ENCODE measurements at regions not wholly inside any gene's neighbourhood (a gene's known extent, or its start where the extent isn't known, plus 50 kb on each side); places are given as distances from the start of the nearest gene placed in this dataset.
A peak's percentile ranks its signal among the peaks of the same experiment; 100 is the strongest.
"Not testable (repeated sequence)": the region's sequence is repeated elsewhere in the genome, so short reads cannot be mapped to it uniquely, and the experiment has no call there.

DNA sequence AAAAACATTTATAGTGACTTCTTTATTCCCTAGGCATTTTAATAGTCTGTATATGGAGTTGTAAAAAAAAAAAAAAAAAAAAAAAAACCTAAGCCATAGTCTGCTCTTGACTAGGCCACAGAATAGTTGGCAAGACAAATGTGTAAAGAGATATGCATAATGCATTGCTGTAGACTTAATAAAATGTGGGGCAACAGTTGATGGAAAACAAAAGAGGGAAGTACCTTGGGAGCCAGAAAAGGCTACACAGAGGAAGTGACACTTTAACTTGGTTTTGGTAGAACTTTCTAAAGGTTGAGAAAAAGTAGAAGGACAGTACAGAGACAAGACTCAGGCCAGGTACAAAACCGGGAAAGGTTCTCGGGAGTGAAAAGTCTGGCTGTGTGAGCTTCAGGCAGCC lies 802.9 kb upstream of the ADAMTS5 start:
- Histone ChIP-seq H3K4me1 (ENCODE audit: control insufficient read depth, insufficient read depth, low read depth, low read length) (no peaks in the 10 kb centered on the region), H3K79me1 (replicated peaks; ENCODE audit: low read length, poor library complexity, severe bottlenecking) (no peaks in the 10 kb centered on the region), H2BK120ac (ENCODE audit: low read depth, low read length) (no peak overlapping the region), H4K8ac (ENCODE audit: low read length) (no peak overlapping the region), H2BK5ac (ENCODE audit: low read depth, low read length, poor library complexity, severe bottlenecking) (no peak overlapping the region), H3K23ac (ENCODE audit: low read length in 2 of 2) (no peak overlapping the region), H2BK12ac (ENCODE audit: low read length in 2 of 2) (no peak overlapping the region), H3K4ac (ENCODE audit: low read depth in 1 of 2, low read length in 2 of 2) (no peak overlapping the region), H3K4me3 (ENCODE audit: insufficient read depth in 1 of 2, low read depth in 1 of 2, low read length in 2 of 2) (no peak overlapping the region), H3K9me3 (ENCODE audit: control insufficient read depth, low read length) (no peaks in the 10 kb centered on the region), H4K91ac (ENCODE audit: low read length) (no peak overlapping the region), H3K27me3 (ENCODE audit: control insufficient read depth in 1 of 2, insufficient read depth in 1 of 2, low read length in 2 of 2) (no peaks in the 10 kb centered on the region), H3K36me3 (ENCODE audit: control insufficient read depth in 1 of 2, insufficient read depth in 2 of 2, low read depth in 1 of 2, low read length in 2 of 2) (no peaks in the 10 kb centered on the region), H2BK15ac (ENCODE audit: low read depth, poor library complexity, severe bottlenecking) (no peak overlapping the region), H3K9ac (ENCODE audit: low read length) (no peak overlapping the region), H3K18ac (ENCODE audit: low read depth in 1 of 2, low read length in 2 of 2) (no peak overlapping the region), H3K14ac (ENCODE audit: low read length in 2 of 2) (no peak overlapping the region), H3K27ac (ENCODE audit: low read length, poor library complexity, severe bottlenecking) (no peak overlapping the region), H3K4me2 (ENCODE audit: low read length, poor library complexity, severe bottlenecking) (no peak overlapping the region), H2AFZ (ENCODE audit: low read depth, low read length) (no peak overlapping the region), H2AK5ac (ENCODE audit: low read length, severe bottlenecking) (no peak overlapping the region)
- WGBS = 100% methylated on average over 2 of the region's 2 CpGs
- no peak for DNase-seq

DNA sequence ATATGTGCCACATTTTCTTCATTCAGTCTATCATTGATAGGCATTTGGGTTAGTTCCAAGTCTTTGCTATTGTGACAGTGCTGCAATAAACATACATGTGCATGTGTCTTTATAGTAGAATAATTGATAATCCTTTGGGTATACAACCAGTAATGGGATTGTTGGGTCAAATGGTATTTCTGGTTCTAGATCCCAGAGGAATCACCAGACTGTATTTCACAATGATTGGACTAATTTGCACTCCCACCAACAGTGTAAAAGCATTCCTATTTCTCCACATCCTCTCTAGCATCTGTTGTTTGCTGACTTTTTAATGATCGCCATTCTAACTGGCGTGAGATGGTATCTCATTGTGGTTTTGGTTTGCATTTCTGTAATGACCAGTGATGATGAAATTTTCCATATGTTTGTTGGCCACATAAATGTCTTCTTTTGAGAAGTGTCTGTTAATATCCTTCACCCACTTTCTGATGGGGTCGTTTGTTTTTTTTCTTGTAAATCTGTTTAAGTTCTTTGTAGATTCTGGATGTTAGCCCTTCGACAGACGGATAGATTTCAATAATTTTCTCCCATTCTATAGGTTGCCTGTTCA lies 801.3 kb upstream of the ADAMTS5 start:
- not testable (repeated sequence) for H2AFZ ChIP-seq (ENCODE audit: low read depth, low read length); H3K27ac ChIP-seq (ENCODE audit: low read length, poor library complexity, severe bottlenecking)
- 67% methylated on average over 3 of the region's 5 CpGs for WGBS

DNA sequence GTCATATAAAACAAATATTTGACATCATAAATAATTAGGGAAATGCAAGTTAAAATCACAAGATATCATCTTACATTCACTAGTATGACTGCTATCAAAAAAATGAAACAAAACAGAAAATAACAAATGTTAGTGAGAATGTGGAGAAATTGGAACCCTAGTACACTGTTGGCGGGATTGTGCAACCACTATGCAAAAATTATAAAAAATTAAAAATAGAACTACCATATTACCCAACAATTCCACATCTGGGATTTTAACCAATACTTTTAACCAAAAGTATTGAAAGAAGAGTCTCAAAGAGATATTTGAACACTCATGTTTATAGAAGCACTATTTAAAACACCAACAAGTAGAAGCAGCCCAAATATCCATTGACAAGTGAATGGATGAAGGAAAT lies 797.2 kb upstream of the ADAMTS5 start:
- Histone ChIP-seq H4K8ac (ENCODE audit: low read length) (no peak overlapping the region), H3K14ac (ENCODE audit: low read length in 2 of 2) (no peak overlapping the region), H2BK12ac (ENCODE audit: low read length in 2 of 2) (no peak overlapping the region), H2BK5ac (ENCODE audit: low read depth, low read length, poor library complexity, severe bottlenecking) (no peak overlapping the region), H3K18ac (ENCODE audit: low read depth in 1 of 2, low read length in 2 of 2) (no peak overlapping the region), H2AFZ (ENCODE audit: low read depth, low read length) (no peak overlapping the region), H3K9me3 (ENCODE audit: control insufficient read depth, low read length) (no peaks in the 10 kb centered on the region), H2AK5ac (ENCODE audit: low read length, severe bottlenecking) (no peak overlapping the region), H3K27ac (ENCODE audit: low read length, poor library complexity, severe bottlenecking) (no peak overlapping the region), H3K27me3 (ENCODE audit: control insufficient read depth in 1 of 2, insufficient read depth in 1 of 2, low read length in 2 of 2) (no peaks in the 10 kb centered on the region), H3K4me3 (ENCODE audit: insufficient read depth in 1 of 2, low read depth in 1 of 2, low read length in 2 of 2) (no peak overlapping the region), H3K4ac (ENCODE audit: low read depth in 1 of 2, low read length in 2 of 2) (no peak overlapping the region), H3K36me3 (ENCODE audit: control insufficient read depth in 1 of 2, insufficient read depth in 2 of 2, low read depth in 1 of 2, low read length in 2 of 2) (no peaks in the 10 kb centered on the region), H2BK15ac (ENCODE audit: low read depth, poor library complexity, severe bottlenecking) (no peak overlapping the region), H3K4me2 (ENCODE audit: low read length, poor library complexity, severe bottlenecking) (no peak overlapping the region), H3K79me1 (replicated peaks; ENCODE audit: low read length, poor library complexity, severe bottlenecking) (no peaks in the 10 kb centered on the region), H3K4me1 (ENCODE audit: control insufficient read depth, insufficient read depth, low read depth, low read length) (no peaks in the 10 kb centered on the region), H3K9ac (ENCODE audit: low read length) (no peak overlapping the region), H3K23ac (ENCODE audit: low read length in 2 of 2) (no peak overlapping the region), H2BK120ac (ENCODE audit: low read depth, low read length) (no peak overlapping the region), H4K91ac (ENCODE audit: low read length) (no peak overlapping the region)
- no peak for DNase-seq
- no CpG with 5 or more reads among the region's 1 CpG for WGBS

More for the DNA sequence above, 801.3 kb upstream of the ADAMTS5 start:
- DNase-seq = peak; percentile 70
- H3K79me1 ChIP-seq (replicated peaks; ENCODE audit: low read length, poor library complexity, severe bottlenecking); H3K23ac ChIP-seq (ENCODE audit: low read length in 2 of 2); H3K4me2 ChIP-seq (ENCODE audit: low read length, poor library complexity, severe bottlenecking); H3K9me3 ChIP-seq (ENCODE audit: control insufficient read depth, low read length); H2BK5ac ChIP-seq (ENCODE audit: low read depth, low read length, poor library complexity, severe bottlenecking); H2BK15ac ChIP-seq (ENCODE audit: low read depth, poor library complexity, severe bottlenecking); H3K14ac ChIP-seq (ENCODE audit: low read length in 2 of 2); H2AK5ac ChIP-seq (ENCODE audit: low read length, severe bottlenecking); H2BK120ac ChIP-seq (ENCODE audit: low read depth, low read length); H3K27me3 ChIP-seq (ENCODE audit: control insufficient read depth in 1 of 2, insufficient read depth in 1 of 2, low read length in 2 of 2); H2BK12ac ChIP-seq (ENCODE audit: low read length in 2 of 2); H3K18ac ChIP-seq (ENCODE audit: low read depth in 1 of 2, low read length in 2 of 2); H4K8ac ChIP-seq (ENCODE audit: low read length); H3K4me1 ChIP-seq (ENCODE audit: control insufficient read depth, insufficient read depth, low read depth, low read length); H3K4ac ChIP-seq (ENCODE audit: low read depth in 1 of 2, low read length in 2 of 2); H4K91ac ChIP-seq (ENCODE audit: low read length); H3K9ac ChIP-seq (ENCODE audit: low read length); H3K4me3 ChIP-seq (ENCODE audit: insufficient read depth in 1 of 2, low read depth in 1 of 2, low read length in 2 of 2); H3K36me3 ChIP-seq (ENCODE audit: control insufficient read depth in 1 of 2, insufficient read depth in 2 of 2, low read depth in 1 of 2, low read length in 2 of 2): not testable (repeated sequence)

DNA sequence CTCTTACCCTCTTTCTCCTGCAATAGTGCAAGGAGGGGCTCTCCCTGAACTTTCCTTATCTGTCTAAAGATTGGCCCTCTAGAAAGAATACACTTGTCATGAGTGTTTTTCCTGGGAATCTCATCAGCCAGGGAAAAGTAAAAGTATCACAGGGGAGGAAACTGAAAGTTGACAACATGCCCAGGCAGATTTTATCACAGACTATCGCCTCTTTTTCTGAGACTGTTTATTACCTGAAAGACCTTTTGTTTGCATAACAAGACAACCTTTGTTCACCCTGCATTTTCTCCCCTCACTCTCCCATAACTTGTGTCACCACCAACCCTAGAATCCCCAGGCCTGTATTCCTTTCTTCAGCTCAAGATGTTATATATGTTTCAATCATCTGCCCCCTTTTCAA lies 794.7 kb upstream of the ADAMTS5 start:
- peak overlapping the region; percentile 57 for H3K9ac ChIP-seq (ENCODE audit: low read length)
- H4K91ac ChIP-seq (ENCODE audit: low read length) = no peak overlapping the region
- H3K23ac ChIP-seq (ENCODE audit: low read length in 2 of 2) = no peak overlapping the region
- no peak overlapping the region for H2AFZ ChIP-seq (ENCODE audit: low read depth, low read length)
- no peak overlapping the region for H3K27ac ChIP-seq (ENCODE audit: low read length, poor library complexity, severe bottlenecking)
- H3K4me1 ChIP-seq (ENCODE audit: control insufficient read depth, insufficient read depth, low read depth, low read length) = no peaks in the 10 kb centered on the region
- no peaks in the 10 kb centered on the region for H3K79me1 ChIP-seq (replicated peaks; ENCODE audit: low read length, poor library complexity, severe bottlenecking)
- H4K8ac ChIP-seq (ENCODE audit: low read length) = no peak overlapping the region
- H3K9me3 ChIP-seq (ENCODE audit: control insufficient read depth, low read length) = no peaks in the 10 kb centered on the region
- peak overlapping the region in 1 of 2 experiments; percentile 14 for H3K4ac ChIP-seq (ENCODE audit: low read depth in 1 of 2, low read length in 2 of 2)
- no peak for DNase-seq
- H2BK120ac ChIP-seq (ENCODE audit: low read depth, low read length) = no peak overlapping the region
- H2BK5ac ChIP-seq (ENCODE audit: low read depth, low read length, poor library complexity, severe bottlenecking) = no peak overlapping the region
- no peaks in the 10 kb centered on the region for H3K27me3 ChIP-seq (ENCODE audit: control insufficient read depth in 1 of 2, insufficient read depth in 1 of 2, low read length in 2 of 2)
- no peak overlapping the region for H2AK5ac ChIP-seq (ENCODE audit: low read length, severe bottlenecking)
- H3K36me3 ChIP-seq (ENCODE audit: control insufficient read depth in 1 of 2, insufficient read depth in 2 of 2, low read depth in 1 of 2, low read length in 2 of 2) = no peaks in the 10 kb centered on the region
- peak overlapping the region in 1 of 2 experiments; percentile 21 for H3K4me3 ChIP-seq (ENCODE audit: insufficient read depth in 1 of 2, low read depth in 1 of 2, low read length in 2 of 2)
- no peak overlapping the region for H2BK15ac ChIP-seq (ENCODE audit: low read depth, poor library complexity, severe bottlenecking)
- H3K4me2 ChIP-seq (ENCODE audit: low read length, poor library complexity, severe bottlenecking) = no peak overlapping the region
- H3K18ac ChIP-seq (ENCODE audit: low read depth in 1 of 2, low read length in 2 of 2) = no peak overlapping the region
- H3K14ac ChIP-seq (ENCODE audit: low read length in 2 of 2) = no peak overlapping the region
- no peak overlapping the region for H2BK12ac ChIP-seq (ENCODE audit: low read length in 2 of 2)
- WGBS = 80% methylated on average over 1 of the region's 1 CpG
